IPS DF 4.7 (cell line): ENCODE measurements at regions not wholly inside any gene's neighbourhood (a gene's known extent, or its start where the extent isn't known, plus 50 kb on each side); places are given as distances from the start of the nearest gene placed in this dataset.

Source experiments
- DNase-seq: peaks from one replicate; pipeline ENCODE4 v3.0.0-alpha.2; 2013; ENCODE audit warnings: low spot score; ENCODE audit errors: extremely low read depth

DNA sequence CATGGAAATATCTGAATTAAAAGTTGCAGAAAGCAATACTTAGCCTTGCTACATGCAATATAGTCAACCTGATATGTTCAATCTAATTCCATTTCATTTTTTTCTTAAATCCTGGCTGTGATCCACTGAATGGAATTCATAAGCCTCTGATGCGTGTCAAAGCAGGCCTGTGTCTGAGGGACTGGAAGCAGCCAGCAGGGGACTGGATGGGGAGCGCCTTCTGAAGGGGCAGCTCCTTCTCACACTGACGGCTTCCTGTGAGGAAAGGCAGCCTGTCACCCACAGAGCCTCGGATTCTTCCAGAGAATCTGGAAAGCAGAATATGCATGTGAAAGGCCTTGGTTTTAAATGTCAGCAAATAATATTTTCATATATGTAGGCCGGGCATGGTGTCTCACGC, 73.5 kb downstream of the KCNF1 start:
- DNase-seq, result no peak

DNA sequence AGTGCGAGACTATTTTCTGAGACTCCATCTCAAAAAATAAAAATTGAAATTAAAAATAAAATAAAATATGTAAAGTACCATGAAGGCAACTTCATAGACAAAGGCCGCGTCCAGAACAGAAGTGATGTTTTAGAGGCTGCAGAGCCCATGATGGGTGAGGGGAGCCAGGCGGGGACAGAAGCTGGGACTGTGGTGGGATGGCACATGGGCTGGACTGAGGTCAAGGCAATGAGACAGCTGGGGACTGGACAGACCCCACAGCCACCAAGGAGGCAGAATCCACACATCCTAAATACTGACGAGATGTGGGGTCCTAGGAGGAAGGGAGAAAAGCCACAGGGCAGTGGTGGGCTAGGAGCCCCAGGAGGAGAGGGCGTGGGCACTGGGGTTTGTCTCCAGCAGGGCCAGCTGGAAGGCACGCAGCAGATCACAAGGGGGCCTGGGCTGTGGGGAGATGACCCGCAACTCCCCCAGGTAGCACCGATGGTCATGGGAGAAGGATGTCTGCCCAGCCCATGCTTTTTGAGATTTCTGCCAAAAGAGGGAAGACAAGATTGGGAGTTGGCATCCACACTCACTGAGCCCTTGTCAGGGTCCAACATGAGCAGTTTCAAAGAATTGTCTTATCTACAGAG, 74.3 kb downstream of the KCNF1 start:
- DNase-seq, result no peak

DNA sequence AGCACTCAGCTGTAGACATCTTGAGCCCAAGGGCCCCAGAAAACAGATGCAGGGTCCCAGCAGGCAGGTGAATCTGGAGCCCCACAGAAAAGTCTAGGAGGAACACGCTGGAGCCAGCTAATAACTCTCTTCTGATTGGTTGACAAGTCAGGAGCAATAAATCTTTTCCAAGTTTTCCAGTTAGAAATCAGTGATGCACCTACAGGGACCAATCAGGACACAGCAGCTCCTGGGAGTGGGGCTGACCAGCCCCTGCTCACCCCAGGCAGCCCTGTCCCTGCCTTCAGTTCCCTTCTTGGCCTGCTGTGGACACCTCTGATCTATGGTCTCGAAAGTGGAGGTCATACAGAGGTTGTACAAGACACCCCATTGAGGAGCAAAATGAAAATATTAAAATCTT, 75.7 kb downstream of the KCNF1 start:
- no peak for DNase-seq

GRCh38 chr2:10987861-10988260, 76.1 kb downstream of the KCNF1 start:
- no peak for DNase-seq

GRCh38 chr2:10989151-10989550, 77.4 kb downstream of the KCNF1 start:
- DNase-seq, result no peak

DNA sequence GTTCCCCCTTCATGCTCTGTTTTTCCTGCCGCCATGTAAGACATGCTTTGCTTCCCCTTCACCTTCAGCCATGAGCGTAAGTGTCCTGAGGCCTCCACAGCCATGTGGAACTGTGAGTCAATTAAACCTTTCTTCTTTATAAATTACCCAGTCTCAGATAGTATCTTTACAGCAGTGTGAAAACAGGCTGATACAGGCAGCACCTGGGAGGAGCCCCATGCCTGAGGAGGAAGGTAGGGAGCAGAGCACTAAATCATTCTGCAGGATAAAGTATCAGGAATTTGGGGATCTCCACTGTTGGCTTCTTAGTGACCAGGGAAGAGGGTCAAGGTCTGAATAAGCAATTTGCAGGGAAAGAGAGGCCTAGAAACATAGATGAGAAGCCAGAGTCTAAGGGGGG, 78.0 kb downstream of the KCNF1 start:
- DNase-seq, result no peak

- DNase-seq, result no peak
Observed at GRCh38 chr2:10990561-10991111, 78.9 kb downstream of the KCNF1 start.

GRCh38 chr2:10992023-10992791, 80.5 kb downstream of the KCNF1 start:
- no peak for DNase-seq

DNA sequence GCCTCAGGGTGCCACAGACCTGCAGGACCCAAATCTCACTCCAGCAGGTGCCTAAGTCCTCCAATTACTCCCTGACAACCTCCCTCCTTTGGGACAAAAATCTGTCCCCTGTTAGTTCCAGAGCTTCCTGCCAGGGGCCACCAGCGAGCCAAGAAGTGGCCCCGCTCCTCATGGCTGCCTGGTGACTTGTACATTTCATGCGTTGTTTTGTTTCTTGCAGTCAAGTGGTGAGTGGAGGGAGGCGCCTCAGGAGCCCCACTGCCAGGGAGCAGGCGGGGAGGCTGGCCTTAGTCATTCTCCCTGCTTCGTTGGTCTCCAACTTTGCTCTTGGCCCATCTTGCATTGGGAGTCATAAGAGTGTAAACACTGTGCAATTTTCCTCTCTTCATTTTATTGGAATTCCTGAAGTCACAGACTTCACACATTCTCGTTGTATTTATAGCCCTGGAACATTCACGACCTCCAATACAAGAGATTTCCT, 81.3 kb downstream of the KCNF1 start:
- DNase-seq, result no peak

DNA sequence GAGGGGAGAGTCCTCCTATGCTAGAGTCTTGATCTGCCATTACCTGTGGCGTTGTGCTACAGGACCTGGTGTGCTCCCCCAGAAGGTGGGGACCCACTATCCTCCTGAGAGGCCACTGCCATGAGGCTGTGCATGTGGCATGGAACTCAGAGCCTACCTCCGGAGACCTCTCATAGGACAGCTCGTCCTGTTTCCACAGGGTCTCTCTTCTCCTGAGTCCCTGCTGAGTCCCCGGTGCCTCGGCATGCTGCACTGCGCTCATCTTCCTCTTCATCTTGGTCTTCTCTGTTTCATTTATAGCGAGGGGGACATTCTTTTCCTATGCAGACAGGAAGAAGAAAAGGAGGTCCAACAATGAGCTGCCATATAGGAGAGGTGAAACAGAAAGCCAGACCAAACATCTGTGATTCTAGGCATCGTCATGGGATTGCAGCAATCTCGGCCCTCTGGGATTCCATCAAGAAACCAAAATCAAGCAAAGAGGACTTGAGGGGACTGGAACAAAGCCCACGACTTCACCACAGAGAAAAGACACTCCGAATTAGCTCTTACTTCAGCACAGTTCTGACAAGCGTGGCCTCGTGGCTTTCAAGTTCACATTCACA, 83.7 kb downstream of the KCNF1 start:
- no peak for DNase-seq

GRCh38 chr2:11004199-11004598, 92.5 kb downstream of the KCNF1 start:
- no peak for DNase-seq

- DNase-seq, result no peak
Observed at GRCh38 chr2:11005032-11005431, 93.3 kb downstream of the KCNF1 start.

- no peak for DNase-seq
Observed at GRCh38 chr2:11006191-11006590, 94.5 kb downstream of the KCNF1 start.

- DNase-seq, result no peak
Observed at GRCh38 chr2:11007331-11008264, 95.9 kb downstream of the KCNF1 start.

DNA sequence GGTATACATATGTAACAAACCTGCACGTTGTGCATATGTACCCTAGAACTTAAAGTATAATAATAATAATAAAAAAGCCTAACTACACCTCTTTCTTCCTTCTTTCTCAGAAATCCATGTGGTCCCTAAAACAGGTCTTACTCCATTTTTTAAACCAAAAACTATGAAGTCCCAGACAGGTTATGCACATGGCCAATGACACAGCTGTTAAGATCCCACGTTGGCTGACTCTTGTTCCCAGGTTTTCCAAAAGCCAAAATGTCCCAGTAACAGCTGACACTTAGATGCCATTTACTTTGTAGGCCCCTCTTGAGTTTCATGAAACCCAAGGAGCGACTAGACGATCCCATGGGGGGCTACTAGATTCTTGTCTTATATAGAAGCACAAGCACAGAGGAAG, 97.0 kb downstream of the KCNF1 start:
- no peak for DNase-seq

- DNase-seq, result no peak
Observed at GRCh38 chr2:11009176-11009575, 97.4 kb downstream of the KCNF1 start.

- no peak for DNase-seq
Observed at GRCh38 chr2:11009891-11010290, 98.2 kb downstream of the KCNF1 start.

- no peak for DNase-seq
Observed at GRCh38 chr2:11011359-11011758, 99.6 kb downstream of the KCNF1 start.

DNA sequence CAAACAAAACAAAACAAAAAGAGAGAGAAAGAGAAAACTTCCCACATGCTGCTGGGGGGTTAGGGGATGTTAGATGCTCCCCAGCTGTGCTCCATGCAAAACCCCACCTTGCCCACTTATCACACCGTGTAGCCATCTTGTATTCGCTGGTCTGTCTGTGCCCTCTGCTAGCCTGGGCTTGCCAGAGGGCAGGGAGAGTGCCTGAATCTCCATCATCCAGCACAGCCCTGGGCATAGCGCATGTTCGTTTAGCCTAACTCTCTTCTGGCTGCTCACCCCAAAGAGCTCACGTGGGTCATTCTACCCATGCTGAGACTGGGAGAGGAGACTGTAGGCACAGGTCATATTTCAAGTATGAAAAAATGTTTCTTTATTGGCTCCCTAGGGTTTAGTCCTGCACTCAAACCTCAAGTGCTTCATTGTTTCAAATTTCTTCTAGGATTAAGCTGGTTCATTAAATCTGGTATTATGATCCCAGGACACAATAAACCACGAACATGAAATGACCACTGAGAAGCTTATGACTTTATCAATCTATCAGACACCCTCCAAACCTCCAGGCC, 100.5 kb downstream of the KCNF1 start:
- DNase-seq, result no peak

DNA sequence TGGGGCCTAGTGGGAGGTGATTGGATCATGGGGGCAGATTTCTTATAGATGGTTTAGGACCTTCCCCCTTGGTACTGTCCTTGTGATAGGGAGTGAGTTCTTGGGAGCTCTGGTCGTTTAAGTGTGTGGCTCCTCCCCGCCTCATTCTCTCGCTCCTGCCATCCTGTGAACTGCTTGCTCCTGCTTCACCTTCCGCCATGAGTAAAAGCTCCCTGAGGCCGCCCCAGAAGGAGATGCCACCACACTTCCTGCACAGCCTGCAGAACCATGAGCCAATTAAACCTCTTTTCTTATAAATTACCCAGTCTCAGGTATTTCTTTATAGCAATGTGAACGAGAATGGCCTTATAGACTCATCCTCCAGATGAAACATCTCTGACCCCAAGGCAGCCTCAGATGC, 101.5 kb downstream of the KCNF1 start:
- no peak for DNase-seq

DNA sequence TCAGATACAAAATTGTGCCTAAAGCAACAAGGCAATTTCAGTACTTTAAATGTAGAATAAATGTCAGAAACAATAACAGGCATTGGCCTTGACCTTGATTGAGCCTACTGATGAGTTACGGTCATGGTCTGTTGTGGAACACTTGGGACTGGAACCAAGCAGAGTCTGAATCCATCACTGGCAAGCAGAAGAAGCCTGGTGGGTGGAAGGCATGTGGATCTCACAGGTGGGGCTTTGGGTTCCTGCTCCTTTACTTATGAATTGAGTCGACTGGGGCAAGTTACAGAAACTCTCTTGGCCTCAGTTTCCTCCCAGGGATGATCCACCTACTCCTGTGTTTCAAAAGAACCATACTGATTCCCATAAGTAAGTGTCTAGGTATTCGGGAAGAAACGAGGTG, 102.3 kb downstream of the KCNF1 start:
- no peak for DNase-seq
